GM23338 (cell line): ENCODE measurements at regions not wholly inside any gene's neighbourhood (a gene's known extent, or its start where the extent isn't known, plus 50 kb on each side); places are given as distances from the start of the nearest gene placed in this dataset.

Source experiments
- CTCF ChIP-seq, 2 experiments: fragments of 200-600 bp in 1 of 2; sonication (generic) in 1 of 2; conservative IDR thresholded peaks; 2 replicates each; pipeline versions ENCODE4 v1.5.1 to v1.6.1; 2016 to 2017; ENCODE audit warnings: antibody characterized with exemption in 2 of 2, low read depth in 2 of 2, mild to moderate bottlenecking in 2 of 2, moderate library complexity in 1 of 2
- EZH2 ChIP-seq: fragments of 200-600 bp; sonication (generic); IDR thresholded peaks from one replicate; pipeline ENCODE4 v1.8.0; 2017; ENCODE audit warnings: antibody characterized with exemption, mild to moderate bottlenecking, low read depth; ENCODE audit not compliant: unreplicated experiment
- POLR2AphosphoS5 ChIP-seq: IDR thresholded peaks from 2 replicates; pipeline ENCODE4 v1.6.1; 2016; ENCODE audit warnings: antibody characterized with exemption, low read depth
- REST ChIP-seq: IDR thresholded peaks from one replicate; pipeline ENCODE4 v1.6.1; 2018; ENCODE audit warnings: antibody characterized with exemption; ENCODE audit not compliant: unreplicated experiment

- no peak for TF ChIP-seq EZH2
- TF ChIP-seq CTCF (conservative IDR thresholded peaks at IDR 0.05; ENCODE audit: low read depth in 2 of 2): no peak
- no peak for TF ChIP-seq POLR2AphosphoS5
- TF ChIP-seq REST: no peak
These were observed 166.6 kb downstream of the SPRY1 start for GRCh38 chr4:123562994-123563750.
